ENCODE measurements at regions not wholly inside any gene's neighbourhood (a gene's known extent, or its start where the extent isn't known, plus 50 kb on each side); places are given as distances from the start of the nearest gene placed in this dataset.

- H3F3A ChIP-seq (ENCODE audit: insufficient read depth, low read length) = no peaks in the 10 kb centered on the region
- H2AFZ ChIP-seq (ENCODE audit: low read length) = no peak overlapping the region
- H3K4me1 ChIP-seq (ENCODE audit: insufficient read depth, low read length, severe bottlenecking) = no peaks in the 10 kb centered on the region
- no peak overlapping the region for H3K4me3 ChIP-seq (ENCODE audit: low read depth, low read length, poor library complexity, severe bottlenecking)
- H3K27ac ChIP-seq (ENCODE audit: low read depth, low read length, poor library complexity, severe bottlenecking) = no peak overlapping the region
- H3K36me3 ChIP-seq (ENCODE audit: insufficient read depth, low read length) = no peaks in the 10 kb centered on the region
- TF ChIP-seq EZH2 (IDR thresholded peaks at IDR 0.05; ENCODE audit: borderline replicate concordance, low read length) = no peak
- TF ChIP-seq, protein P1, sequence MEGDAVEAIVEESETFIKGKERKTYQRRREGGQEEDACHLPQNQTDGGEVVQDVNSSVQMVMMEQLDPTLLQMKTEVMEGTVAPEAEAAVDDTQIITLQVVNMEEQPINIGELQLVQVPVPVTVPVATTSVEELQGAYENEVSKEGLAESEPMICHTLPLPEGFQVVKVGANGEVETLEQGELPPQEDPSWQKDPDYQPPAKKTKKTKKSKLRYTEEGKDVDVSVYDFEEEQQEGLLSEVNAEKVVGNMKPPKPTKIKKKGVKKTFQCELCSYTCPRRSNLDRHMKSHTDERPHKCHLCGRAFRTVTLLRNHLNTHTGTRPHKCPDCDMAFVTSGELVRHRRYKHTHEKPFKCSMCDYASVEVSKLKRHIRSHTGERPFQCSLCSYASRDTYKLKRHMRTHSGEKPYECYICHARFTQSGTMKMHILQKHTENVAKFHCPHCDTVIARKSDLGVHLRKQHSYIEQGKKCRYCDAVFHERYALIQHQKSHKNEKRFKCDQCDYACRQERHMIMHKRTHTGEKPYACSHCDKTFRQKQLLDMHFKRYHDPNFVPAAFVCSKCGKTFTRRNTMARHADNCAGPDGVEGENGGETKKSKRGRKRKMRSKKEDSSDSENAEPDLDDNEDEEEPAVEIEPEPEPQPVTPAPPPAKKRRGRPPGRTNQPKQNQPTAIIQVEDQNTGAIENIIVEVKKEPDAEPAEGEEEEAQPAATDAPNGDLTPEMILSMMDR (IDR thresholded peaks at IDR 0.05; ENCODE audit: low read length) = no peak
- no peak overlapping the region for H3K9ac ChIP-seq (ENCODE audit: low read length)
- no peaks in the 10 kb centered on the region for H3K79me2 ChIP-seq (ENCODE audit: insufficient read depth, low read length)
- H3K9me2 ChIP-seq (ENCODE audit: low read depth, low read length) = no peaks in the 10 kb centered on the region
- no peak overlapping the region for H3K4me2 ChIP-seq (ENCODE audit: low read length)
- H4K20me1 ChIP-seq (ENCODE audit: insufficient read depth, low read length) = no peaks in the 10 kb centered on the region
- no peaks in the 10 kb centered on the region for H3K27me3 ChIP-seq (ENCODE audit: insufficient read depth, low read length)
- H3K9me3 ChIP-seq (ENCODE audit: low read length) = no peaks in the 10 kb centered on the region
These were observed 517.3 kb upstream of the PTCHD4 start for GRCh38 chr6:48628316-48628715.

DNA sequence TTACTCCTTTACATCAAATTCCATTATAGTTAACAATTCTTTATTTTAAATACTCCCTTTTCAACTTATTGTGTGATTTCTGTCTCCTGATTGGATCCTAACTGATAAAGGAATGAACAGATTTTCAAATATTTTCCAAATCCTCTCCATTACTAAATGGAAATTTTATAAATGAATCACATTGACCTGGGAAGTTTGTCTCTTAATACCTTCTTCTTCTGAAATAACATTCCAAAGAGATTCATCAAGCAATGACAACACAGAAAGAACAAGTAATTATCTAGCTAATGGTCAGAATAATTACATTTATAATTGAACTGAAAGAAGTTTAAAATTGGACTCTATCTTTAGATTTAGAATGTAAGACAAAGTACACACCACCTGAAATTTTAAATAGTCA is 515.4 kb upstream of the PTCHD4 start:
- TF ChIP-seq EZH2 (IDR thresholded peaks at IDR 0.05; ENCODE audit: borderline replicate concordance, low read length) = no peak
- TF ChIP-seq, protein P1 (IDR thresholded peaks at IDR 0.05; ENCODE audit: low read length) = no peak
- Histone ChIP-seq H3K27ac (ENCODE audit: low read depth, low read length, poor library complexity, severe bottlenecking) (no peak overlapping the region), H3K9me3 (ENCODE audit: low read length) (no peaks in the 10 kb centered on the region), H3K4me2 (ENCODE audit: low read length) (no peak overlapping the region), H3K9ac (ENCODE audit: low read length) (no peak overlapping the region), H2AFZ (ENCODE audit: low read length) (no peak overlapping the region), H4K20me1 (ENCODE audit: insufficient read depth, low read length) (no peaks in the 10 kb centered on the region), H3F3A (ENCODE audit: insufficient read depth, low read length) (no peaks in the 10 kb centered on the region), H3K79me2 (ENCODE audit: insufficient read depth, low read length) (no peaks in the 10 kb centered on the region), H3K36me3 (ENCODE audit: insufficient read depth, low read length) (no peaks in the 10 kb centered on the region), H3K4me1 (ENCODE audit: insufficient read depth, low read length, severe bottlenecking) (no peaks in the 10 kb centered on the region), H3K9me2 (ENCODE audit: low read depth, low read length) (no peaks in the 10 kb centered on the region), H3K27me3 (ENCODE audit: insufficient read depth, low read length) (no peaks in the 10 kb centered on the region), H3K4me3 (ENCODE audit: low read depth, low read length, poor library complexity, severe bottlenecking) (no peak overlapping the region)

- Histone ChIP-seq H3K79me2 (ENCODE audit: insufficient read depth, low read length) (no peaks in the 10 kb centered on the region), H3F3A (ENCODE audit: insufficient read depth, low read length) (no peaks in the 10 kb centered on the region), H3K9me3 (ENCODE audit: low read length) (no peaks in the 10 kb centered on the region), H3K36me3 (ENCODE audit: insufficient read depth, low read length) (no peaks in the 10 kb centered on the region), H3K27me3 (ENCODE audit: insufficient read depth, low read length) (no peaks in the 10 kb centered on the region), H3K4me1 (ENCODE audit: insufficient read depth, low read length, severe bottlenecking) (no peaks in the 10 kb centered on the region), H2AFZ (ENCODE audit: low read length) (no peak overlapping the region), H3K9me2 (ENCODE audit: low read depth, low read length) (no peaks in the 10 kb centered on the region), H3K9ac (ENCODE audit: low read length) (no peak overlapping the region), H3K27ac (ENCODE audit: low read depth, low read length, poor library complexity, severe bottlenecking) (no peak overlapping the region), H4K20me1 (ENCODE audit: insufficient read depth, low read length) (no peaks in the 10 kb centered on the region), H3K4me2 (ENCODE audit: low read length) (no peak overlapping the region), H3K4me3 (ENCODE audit: low read depth, low read length, poor library complexity, severe bottlenecking) (no peak overlapping the region)
- no peak for TF ChIP-seq EZH2 (IDR thresholded peaks at IDR 0.05; ENCODE audit: borderline replicate concordance, low read length)
- TF ChIP-seq, protein P1 (IDR thresholded peaks at IDR 0.05; ENCODE audit: low read length) = no peak
These were observed 513.6 kb upstream of the PTCHD4 start for GRCh38 chr6:48624631-48625030.

All from OCI-LY1 (cell line).